ENCODE measurements at regions not wholly inside any gene's neighbourhood (a gene's known extent, or its start where the extent isn't known, plus 50 kb on each side); places are given as distances from the start of the nearest gene placed in this dataset.

GRCh38 chr3:44045476-44046275 is 196.0 kb upstream of the TOPAZ1 start:
- ATAC-seq (ENCODE audit: low read depth): no peak
- CTCF ChIA-PET: no interaction called here

More at GRCh38 chr3:44045476-44046275, 196.0 kb upstream of the TOPAZ1 start:
- Histone ChIP-seq H2BK20ac (ENCODE audit: low read depth, low read length) (no peak overlapping the region), H3K23ac (ENCODE audit: low read depth, low read length) (no peak overlapping the region), H4K20me1 (ENCODE audit: insufficient read depth, low read length) (no peaks in the 10 kb centered on the region), H2AK5ac (ENCODE audit: low read depth, low read length) (no peak overlapping the region), H2AFZ (replicated peaks; ENCODE audit: low read length, poor library complexity) (no peak overlapping the region), H3K79me1 (ENCODE audit: low read depth in 1 of 2, low read length in 2 of 2) (no peaks in the 10 kb centered on the region), H3K9me1 (ENCODE audit: insufficient read depth, low read length) (no peaks in the 10 kb centered on the region), H3K18ac (ENCODE audit: low read depth, low read length) (no peak overlapping the region), H3K9ac (ENCODE audit: low read depth, low read length) (no peak overlapping the region), H3K27me3 (ENCODE audit: control insufficient read depth, insufficient read depth, low read length) (peaks cover 15% of the 10 kb centered on the region), H2AK9ac (replicated peaks; ENCODE audit: low read depth, low read length, poor library complexity) (no peak overlapping the region), H3K36me3 (ENCODE audit: control insufficient read depth, insufficient read depth, low read length) (no peaks in the 10 kb centered on the region), H3K27ac (ENCODE audit: insufficient read depth, low read length) (no peak overlapping the region), H3K4ac (ENCODE audit: low read depth, low read length) (no peak overlapping the region), H4K91ac (ENCODE audit: insufficient read depth, low read depth, low read length) (no peak overlapping the region), H4K8ac (ENCODE audit: low read depth in 2 of 2, low read length in 2 of 2) (no peak overlapping the region), H3K9me3 (ENCODE audit: control insufficient read depth, insufficient read depth, low read length) (no peaks in the 10 kb centered on the region), H4K5ac (ENCODE audit: low read depth, low read length) (no peak overlapping the region), H3K4me2 (ENCODE audit: low read depth, low read length) (no peak overlapping the region), H2BK15ac (ENCODE audit: low read depth, low read length) (no peak overlapping the region), H3K14ac (replicated peaks; ENCODE audit: low read depth, low read length) (no peak overlapping the region), H3K56ac (ENCODE audit: extremely low read depth, insufficient read depth, low read length) (no peak overlapping the region), H3K4me3 (ENCODE audit: insufficient read depth, low read depth, low read length) (no peak overlapping the region), H2BK120ac (ENCODE audit: low read depth, low read length) (no peak overlapping the region), H2BK5ac (ENCODE audit: low read depth, low read length, poor library complexity, severe bottlenecking) (no peak overlapping the region), H3K4me1 (ENCODE audit: control insufficient read depth, insufficient read depth, low read length) (no peaks in the 10 kb centered on the region)
- TF ChIP-seq FOS (IDR thresholded peaks at IDR 0.05; ENCODE audit: low read depth, low read length) (no peak), POLR2A (IDR thresholded peaks at IDR 0.05; ENCODE audit: low read depth, low read length) (no peak), SMC3 (IDR thresholded peaks at IDR 0.05; ENCODE audit: low read depth, low read length) (no peak), CEBPB (IDR thresholded peaks at IDR 0.05; ENCODE audit: low read depth, low read length) (no peak), RAD21 (IDR thresholded peaks at IDR 0.05; ENCODE audit: low read length) (no peak), RCOR1 (IDR thresholded peaks at IDR 0.05; ENCODE audit: insufficient replicate concordance, low read length) (no peak)
- no TSS peak for BruUV-seq (replicated peaks)
- in situ Hi-C loops (cut with MboI; ENCODE audit: low sequenced_read_pairs): no loop called here
- no peak for DNase-seq
- POLR2A ChIA-PET (ENCODE audit: unreplicated experiment): no interaction called here
- dilution Hi-C loops (cut with HindIII; ENCODE audit: low sequenced_read_pairs, unreplicated experiment): no loop called here
- WGBS, 2 experiments (ENCODE audit: extremely low coverage in 2 of 2, insufficient read length in 1 of 2): no CpG with 5 or more reads among the region's 4 CpGs
- intact Hi-C loops (cut with micrococcal nuclease): no loop called here

All from IMR-90 (cell line).